ENCODE measurements at regions not wholly inside any gene's neighbourhood (a gene's known extent, or its start where the extent isn't known, plus 50 kb on each side); places are given as distances from the start of the nearest gene placed in this dataset.

DNA sequence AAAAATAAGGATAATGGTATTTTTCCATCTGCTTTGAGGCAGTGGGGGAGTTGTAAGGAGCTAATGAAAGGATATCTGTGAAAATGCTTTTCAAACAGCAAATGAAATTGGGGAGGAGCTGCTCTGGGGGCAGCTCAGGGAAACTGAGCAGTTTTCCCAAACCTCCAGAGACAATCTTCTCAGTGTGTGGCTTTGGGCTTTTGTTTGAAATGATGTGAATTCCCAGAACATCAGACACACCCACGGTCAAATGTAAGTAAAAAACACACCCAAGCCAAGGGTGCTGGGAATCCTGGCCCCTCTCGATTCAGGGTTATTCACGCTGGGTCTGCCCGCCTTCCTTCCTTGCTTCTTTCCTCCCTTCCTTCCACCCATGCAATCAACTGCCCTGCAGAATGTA is 512.6 kb downstream of the BNC2 start:
- Histone ChIP-seq H3K4me1 (peaks cover 0 to 9% of the 10 kb centered on the region in 2 donors), H3K4me3 (replicated peaks in 1 of 3) (no peak overlapping the region), H3K36me3 (no peaks in the 10 kb centered on the region), H3K27me3 (no peaks in the 10 kb centered on the region), H3K9me3 (no peaks in the 10 kb centered on the region), H3K27ac (no peak overlapping the region)
- no peak for DNase-seq
- intact Hi-C loops (cut with DNase I), result loop anchor here (10.0 kb wide), 1 partner anchor 63 kb away; no protein-coding TSS in a partner anchor
- WGBS, 2 donors, result 84 to 91% methylated on average over 4 of the region's 4 CpGs
- TF ChIP-seq, protein P1, sequence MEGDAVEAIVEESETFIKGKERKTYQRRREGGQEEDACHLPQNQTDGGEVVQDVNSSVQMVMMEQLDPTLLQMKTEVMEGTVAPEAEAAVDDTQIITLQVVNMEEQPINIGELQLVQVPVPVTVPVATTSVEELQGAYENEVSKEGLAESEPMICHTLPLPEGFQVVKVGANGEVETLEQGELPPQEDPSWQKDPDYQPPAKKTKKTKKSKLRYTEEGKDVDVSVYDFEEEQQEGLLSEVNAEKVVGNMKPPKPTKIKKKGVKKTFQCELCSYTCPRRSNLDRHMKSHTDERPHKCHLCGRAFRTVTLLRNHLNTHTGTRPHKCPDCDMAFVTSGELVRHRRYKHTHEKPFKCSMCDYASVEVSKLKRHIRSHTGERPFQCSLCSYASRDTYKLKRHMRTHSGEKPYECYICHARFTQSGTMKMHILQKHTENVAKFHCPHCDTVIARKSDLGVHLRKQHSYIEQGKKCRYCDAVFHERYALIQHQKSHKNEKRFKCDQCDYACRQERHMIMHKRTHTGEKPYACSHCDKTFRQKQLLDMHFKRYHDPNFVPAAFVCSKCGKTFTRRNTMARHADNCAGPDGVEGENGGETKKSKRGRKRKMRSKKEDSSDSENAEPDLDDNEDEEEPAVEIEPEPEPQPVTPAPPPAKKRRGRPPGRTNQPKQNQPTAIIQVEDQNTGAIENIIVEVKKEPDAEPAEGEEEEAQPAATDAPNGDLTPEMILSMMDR (IDR thresholded peaks at IDR 0.05), result no peak

DNA sequence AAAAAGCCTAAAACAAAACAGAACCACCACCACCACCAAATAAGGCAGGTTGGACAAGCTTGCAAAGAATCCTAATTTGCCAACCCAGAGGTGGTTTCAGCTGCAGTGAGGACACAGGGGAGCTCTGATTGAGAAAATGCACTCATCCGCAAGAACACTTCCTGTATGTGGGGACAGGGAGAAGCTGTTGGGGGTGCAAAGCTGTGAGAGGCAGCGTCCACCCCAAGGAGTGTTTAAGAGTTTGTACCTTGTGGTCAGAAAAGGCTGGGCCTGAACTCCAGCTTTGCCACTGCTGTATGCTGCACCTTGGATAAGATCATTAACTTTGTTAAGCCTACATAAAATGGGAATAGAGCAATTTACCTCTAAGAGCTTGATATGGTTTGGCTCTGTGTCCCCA is 511.7 kb downstream of the BNC2 start:
- no peaks in the 10 kb centered on the region for H3K36me3 ChIP-seq
- no peak for DNase-seq
- WGBS, 2 donors, result 81 to 94% methylated on average over 2 of the region's 2 CpGs
- no peaks in the 10 kb centered on the region for H3K9me3 ChIP-seq
- TF ChIP-seq, protein P1 (IDR thresholded peaks at IDR 0.05), result no peak
- TF ChIP-seq POLR2A (IDR thresholded peaks at IDR 0.05), result no peak
- H3K27ac ChIP-seq, result no peak overlapping the region
- H3K27me3 ChIP-seq, result no peaks in the 10 kb centered on the region
- no peak overlapping the region for H3K4me3 ChIP-seq (replicated peaks in 1 of 3)
- intact Hi-C loops (cut with DNase I), result loop anchor here (10.0 kb wide), 1 partner anchor 64 kb away; no protein-coding TSS in a partner anchor
- peaks cover 0 to 9% of the 10 kb centered on the region in 2 donors for H3K4me1 ChIP-seq
